GF-D8 (cell line): ENCODE measurements at regions not wholly inside any gene's neighbourhood (a gene's known extent, or its start where the extent isn't known, plus 50 kb on each side); places are given as distances from the start of the nearest gene placed in this dataset.

Source experiments
- DNase-seq: peaks from one replicate; lab custom pipeline; 2025; lab: John Stamatoyannopoulos, UW

DNA sequence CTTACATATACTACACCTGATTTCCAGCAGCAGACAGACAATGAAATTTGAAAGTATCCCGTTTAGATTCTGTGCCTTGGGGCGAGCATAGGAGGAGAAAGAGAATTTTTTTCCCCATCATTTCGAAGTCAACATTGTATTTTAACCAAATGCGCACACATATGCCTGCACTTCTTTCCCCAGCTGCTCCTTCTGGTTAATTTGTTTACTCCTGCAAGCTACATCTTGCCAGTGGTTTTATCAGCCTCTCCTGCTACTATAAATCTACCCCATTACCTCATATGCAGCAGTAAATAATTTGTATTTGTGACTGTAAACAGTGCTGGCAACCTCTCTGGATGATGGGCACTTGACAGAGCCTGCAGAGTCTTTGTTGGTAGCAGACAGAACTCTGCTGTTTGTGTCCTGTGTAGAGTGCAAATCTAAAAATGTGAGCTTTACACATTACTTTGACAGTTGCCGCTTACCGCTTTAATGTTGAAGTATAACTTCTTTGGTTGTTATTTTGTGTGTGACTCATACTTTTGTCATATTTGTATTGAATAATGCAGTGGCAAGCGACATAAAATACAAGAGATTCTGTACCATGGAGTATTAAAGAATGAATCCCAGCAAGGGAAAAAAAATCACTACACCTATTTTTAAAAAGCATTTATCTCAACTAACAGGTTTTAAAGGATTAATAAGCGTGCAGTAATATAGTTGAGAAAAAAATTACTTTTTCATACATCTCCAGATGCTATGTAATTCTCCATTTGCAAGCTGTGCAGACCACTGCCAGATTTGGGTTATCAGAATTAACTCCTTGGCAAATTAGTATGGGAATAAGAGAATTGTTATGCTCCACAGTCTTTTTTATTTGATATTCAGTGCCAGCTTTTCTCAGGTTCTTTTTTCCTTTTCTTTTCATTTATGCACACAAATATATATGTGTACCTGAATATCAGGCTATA lies 536.8 kb downstream of the XIRP2 start:
- no peak for DNase-seq

DNA sequence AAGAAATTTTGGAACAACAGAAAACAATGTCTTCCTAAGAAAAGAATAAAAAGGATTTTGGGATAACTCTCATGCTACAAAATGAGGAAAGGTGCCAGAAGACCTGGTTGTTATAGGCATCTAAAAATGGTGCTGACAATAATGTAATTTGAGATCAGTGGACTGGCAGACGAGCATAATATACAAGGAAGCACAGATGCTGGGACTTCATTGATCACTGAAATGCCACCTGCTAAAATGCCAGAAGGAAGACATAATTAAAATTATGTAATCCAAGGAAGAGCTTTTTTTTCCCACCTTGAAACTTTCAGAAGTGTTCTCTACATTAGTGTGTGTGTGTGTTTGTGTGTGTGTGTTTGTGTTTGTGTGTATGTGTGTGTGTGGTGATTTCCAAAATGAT lies 535.9 kb downstream of the XIRP2 start:
- DNase-seq, result no peak

DNA sequence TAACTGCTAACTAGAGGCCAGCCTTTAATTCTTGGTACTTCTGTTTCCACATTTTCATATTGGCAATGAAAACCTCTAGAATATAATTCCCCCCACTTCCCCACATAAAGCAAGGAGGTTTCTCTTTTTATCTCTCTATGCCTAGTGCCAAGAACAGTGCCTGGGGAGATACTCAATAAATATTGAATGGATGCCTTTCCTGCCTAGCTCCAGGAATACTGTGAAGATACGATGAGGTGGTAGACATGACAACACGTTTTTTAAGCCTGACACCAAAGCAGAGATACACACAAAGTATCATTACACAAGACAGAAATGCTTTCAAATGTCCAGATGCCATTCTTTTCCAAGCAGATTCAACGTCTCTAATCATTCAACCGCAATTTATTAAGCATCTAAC lies 535.5 kb downstream of the XIRP2 start:
- DNase-seq, result no peak

DNA sequence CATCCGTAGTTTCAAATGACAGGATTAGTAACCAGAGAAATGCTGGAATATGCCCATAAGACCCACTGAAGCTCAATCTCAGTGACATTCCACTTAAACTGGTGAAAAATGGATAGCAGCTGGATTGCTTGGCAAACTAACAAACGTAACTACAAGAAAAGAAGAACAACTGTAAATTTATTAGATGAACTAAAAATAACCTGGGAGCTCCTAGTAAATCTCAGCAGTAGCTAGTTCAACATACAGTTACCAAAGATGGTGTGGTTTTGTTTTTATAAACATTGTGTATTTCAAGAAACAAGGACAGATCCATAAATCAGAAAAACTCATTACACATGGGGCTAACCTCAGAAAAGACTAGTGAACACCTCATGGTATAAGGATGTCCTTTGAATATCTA lies 531.9 kb downstream of the XIRP2 start:
- no peak for DNase-seq

DNA sequence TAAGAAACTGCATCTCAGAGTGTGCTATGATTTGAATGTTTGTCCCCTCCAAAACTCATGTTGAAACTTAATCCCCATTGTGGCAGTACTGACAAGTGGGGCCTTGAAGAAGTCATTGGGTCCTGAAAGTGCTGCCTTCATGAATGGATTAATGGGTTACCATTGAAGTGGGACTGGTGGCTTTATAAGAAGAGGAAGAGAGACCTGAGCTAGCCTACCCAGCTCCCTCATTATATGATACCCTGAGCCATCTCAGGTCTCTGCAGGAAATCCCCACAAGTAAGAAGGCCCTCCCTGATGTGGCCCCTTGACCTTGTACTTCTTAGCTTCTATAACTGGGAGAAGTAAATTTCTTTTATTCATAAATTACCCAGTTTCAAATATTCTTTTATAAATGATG lies 526.8 kb downstream of the XIRP2 start:
- no peak for DNase-seq

DNA sequence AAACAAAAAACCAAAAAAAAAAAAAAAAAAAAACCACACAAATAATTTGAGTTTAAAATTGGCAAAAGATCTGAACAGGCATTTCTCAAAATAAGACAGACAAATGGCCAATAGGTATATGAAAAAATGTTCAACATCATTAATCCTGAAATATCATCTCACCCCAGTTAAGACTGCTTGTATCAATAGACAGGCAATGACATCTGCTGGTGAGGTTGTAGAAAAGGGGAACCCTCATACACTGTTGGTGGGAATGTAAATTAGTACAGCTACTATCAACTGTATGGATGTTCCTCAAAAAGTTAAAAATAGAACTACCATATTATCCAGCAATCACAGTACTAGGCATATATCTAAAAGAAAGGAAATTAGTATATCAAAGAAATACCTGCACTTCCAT lies 523.1 kb downstream of the XIRP2 start:
- DNase-seq, result no peak

DNA sequence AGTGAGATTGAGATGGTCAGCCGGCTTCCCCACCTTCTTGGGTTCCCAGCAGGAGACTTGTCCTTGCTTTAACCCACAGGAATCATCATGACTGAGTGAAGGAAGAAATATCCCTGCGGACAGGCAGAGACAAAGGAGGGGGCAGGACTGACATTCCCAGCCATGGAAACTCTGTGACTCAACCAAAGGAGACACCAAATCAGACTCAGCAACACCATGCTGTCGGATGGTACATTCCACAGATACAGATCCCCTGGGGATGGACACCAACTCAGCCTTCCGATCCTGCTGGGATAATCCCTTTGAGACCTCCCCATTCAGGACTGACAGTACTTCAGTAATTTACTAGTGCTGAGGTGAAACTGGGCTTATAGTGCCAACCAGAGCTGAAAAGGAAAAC lies 518.3 kb downstream of the XIRP2 start:
- no peak for DNase-seq

DNA sequence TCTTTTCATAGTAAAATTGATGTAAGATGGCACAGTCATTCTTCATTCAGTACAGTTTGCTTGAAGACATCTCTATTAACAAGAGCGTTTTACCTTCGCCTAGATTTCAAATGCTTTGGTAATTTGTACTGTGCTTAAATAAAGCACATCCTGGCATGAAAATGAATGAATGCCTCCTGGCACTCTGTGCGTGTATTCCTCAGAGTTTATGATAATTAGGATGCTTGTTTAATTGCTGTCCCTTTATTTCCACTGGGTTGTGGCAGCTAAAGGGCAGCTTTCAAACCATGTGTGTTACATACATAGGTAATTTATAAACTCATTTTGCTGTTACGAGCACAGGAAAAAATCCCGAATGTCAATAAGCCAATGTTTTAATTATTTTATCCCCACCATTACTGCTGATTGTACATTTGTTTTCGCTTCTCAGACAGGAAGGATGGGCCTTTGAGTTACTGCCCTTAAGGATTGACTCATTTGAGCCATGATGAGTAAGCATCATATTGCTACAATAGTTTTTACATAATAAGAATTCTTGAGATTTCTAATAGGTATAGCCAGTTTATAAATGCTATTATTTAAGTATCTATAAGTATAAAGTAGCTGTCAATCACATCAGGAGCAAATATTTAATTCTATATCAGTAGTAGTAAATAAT lies 516.5 kb downstream of the XIRP2 start:
- DNase-seq, result no peak

DNA sequence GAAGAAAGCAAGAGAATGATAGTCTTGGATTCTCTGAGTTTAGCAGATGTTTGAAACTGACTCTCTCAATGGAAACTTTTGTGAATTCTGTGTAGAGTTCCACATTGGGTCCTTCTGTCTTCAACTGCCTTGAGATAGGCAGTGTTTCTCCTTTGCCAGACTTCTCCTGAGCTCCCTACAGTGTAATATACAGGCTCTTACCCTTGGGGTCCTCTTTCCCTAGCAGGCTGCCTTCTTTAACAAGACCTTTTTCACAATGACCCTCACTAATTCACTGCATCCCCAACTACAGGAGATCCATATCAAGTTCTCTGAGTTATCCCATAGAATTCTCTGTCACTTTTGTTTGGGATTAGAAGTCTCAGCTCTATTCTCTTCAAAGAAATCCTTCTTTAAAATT lies 513.0 kb downstream of the XIRP2 start:
- no peak for DNase-seq

DNA sequence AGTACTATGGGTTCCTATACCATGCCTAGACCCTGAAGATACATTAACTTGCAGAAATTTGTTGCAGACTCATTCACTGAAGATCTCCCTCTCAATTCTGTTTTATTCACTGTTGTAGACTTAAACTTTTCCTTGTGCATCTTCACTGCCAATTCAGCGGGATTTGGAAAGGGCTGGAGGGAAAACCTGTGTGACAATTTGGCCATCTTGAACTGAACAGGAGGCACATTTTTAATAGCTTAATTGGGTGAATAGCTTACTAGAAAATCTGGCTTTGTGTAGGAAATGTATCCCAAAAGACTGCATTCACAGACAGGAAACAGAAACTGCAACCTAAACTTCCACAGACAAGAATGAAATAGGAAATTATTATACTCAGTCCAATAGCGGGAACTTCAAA lies 512.3 kb downstream of the XIRP2 start:
- DNase-seq, result no peak

DNA sequence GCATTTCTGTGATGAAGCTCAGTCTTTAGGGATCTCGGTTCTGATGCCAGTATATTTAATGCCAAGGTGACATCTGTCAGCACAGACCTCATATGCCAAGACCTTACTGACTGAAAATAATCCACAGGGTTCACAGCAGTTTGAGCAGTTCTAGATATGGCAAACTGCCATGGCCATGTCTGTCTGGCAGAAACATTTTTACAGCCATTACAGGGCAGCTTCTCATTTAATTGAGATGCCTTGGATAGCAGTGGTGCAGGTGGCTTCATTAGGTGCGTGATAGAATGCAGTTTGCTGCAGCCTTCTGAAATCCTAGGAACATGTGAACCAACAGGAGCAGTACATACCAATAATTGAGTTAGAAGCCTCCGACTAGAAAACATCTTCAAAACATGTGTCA lies 510.6 kb downstream of the XIRP2 start:
- DNase-seq, result no peak

DNA sequence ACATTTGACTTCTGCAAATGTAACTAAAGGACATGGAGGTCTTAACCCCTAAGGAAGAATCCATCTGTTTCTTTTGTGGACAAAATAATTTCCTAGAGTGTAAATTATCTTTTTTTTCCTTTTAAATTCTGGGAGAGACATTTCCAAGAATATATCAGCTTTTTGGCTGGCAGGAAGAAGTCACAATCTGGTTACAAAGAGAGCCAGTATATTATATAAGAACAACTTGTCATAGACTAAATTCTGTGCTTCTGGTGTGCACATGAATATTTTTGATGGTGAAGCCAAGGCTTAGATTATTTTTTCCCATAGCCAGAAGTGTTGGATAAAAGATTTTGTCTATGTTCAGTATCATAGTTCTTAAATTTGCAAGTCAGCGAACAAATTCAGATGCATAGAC lies 500.6 kb downstream of the XIRP2 start:
- no peak for DNase-seq

DNA sequence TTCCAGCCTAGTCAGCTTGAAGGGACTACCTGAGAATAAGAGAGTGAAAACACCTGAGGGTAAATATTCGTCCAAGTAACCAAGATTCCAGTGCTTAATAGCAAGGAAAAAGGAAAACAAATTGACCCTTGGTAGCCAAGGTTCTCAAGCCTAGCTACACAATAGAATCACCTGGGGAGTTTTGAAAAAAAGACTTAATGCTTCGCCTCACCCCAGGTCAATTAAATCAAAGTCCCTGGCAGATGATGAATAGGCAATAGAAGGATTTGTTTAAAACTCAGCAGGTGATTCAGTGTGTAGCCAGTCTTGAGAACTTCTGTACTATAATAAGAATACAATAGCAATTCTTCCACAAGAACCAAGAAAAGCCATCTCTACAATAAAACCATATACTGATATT lies 500.2 kb downstream of the XIRP2 start:
- no peak for DNase-seq

DNA sequence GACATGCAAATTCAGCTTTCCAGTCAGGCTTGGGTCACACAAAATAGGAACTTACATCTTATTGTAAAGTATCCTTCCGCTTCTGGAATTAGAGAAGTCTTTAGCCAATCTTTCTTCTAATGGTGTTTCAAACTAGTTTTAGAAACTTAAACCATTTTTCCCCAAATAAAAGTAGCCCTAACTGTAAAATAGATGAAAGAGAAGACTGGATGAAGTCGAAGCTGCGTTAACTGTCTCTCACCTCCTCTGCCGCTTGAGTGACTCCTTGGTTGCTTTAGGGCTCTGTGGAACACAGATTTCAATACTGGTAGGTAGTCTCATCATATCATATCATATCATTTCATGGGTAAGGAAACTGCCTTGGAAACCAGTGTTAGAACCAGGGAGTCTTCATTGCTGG lies 498.4 kb downstream of the XIRP2 start:
- DNase-seq, result no peak

DNA sequence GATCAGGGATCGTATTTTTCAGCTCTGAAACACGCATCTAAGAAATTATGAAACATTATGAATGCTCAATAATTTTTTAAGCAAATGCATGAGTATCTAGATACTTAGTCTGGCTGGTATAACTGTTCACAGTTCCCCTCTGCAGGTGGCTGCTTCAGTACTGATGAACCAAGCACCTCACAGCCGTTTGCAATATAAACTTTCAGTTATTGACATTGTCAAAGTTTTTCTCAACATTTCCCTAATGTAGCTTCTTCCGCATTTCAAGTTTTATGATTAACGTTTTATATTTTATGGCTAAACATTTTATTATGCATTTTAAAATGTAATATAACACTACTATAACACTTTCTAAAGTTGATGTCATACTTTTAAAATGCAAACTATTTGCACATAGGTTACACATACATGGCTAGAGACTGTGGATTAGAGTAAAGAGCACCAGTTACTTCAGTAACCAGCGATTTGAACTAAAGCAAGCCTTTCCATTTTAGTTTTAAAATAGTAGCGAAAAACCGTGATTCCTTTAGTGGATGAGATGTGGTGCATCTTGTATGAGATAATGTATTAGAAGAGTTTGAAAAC lies 495.4 kb downstream of the XIRP2 start:
- no peak for DNase-seq

DNA sequence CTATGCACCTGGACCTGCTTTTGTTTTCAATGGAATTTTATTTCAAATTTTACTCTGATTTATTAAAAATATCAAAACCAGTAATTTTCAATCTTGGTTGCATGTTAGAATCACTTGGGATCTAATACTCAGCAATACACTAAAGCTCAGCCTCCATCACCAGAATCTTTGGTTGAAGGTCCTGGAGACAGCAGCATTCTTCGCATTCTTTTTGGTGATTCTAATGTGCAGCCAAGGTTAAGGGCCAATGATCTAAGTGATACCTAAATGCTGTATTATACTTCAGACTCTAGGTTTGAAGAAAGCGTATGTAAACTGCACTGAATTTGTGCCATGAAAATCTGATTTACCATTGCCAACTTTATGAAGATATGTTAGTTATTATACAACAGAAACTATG lies 493.1 kb downstream of the XIRP2 start:
- no peak for DNase-seq

DNA sequence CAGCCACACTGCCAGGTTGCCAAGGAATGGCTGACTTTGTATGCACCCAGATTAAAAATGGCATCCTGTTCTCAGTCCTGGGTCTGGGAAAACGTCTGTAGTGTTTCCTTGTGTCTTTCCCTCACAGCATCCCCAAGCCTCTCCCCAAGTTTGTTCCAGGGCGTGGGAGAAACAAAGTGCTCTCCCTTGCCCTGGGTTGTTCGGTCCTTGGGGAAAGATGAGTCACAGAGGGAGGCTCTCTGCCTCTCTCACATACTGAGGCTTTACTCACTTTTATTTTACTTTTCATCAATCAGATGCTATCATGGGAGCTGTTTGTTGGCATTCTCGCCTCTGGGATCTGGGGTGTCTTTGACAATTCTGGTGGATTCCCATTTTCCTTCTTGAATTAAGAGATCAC lies 492.3 kb downstream of the XIRP2 start:
- no peak for DNase-seq

DNA sequence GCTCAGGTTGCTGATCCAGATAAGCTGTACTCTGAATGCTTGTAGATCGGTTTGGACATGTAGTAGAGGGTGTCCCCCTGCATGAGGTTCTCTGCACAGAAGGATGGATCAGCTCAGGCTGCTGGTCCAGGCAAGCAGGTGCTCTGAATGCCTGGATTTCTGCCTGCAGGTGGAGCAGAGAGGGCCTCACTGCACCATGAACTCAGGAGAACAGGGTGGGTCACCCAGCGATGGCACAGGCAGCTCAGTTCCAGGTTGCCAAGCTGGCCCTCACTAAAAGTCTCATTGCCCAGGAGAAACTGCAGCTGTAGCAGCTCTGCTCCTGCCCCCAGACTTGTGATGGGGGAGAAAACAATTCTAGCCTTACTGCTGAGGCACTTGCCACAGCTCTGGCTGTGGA lies 491.8 kb downstream of the XIRP2 start:
- DNase-seq, result no peak

DNA sequence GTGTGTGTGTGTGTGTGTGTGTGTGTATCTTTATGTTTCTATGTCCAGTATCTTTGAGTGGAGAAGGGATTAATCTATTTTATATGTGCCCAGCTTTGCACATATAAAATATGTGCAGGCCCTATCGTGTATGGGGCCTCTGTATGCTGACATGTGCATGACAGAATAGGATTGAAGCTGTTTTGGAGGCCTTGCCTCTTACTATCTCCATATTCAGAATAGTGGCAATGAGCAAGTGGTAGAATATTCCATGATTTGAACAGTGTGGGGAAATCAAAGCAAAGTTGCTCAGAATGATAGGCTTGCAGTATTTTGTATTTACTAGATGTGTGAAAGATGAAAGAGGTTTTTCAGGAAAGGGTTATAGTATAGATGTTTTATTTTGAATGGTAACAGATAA lies 480.8 kb downstream of the XIRP2 start:
- no peak for DNase-seq

DNA sequence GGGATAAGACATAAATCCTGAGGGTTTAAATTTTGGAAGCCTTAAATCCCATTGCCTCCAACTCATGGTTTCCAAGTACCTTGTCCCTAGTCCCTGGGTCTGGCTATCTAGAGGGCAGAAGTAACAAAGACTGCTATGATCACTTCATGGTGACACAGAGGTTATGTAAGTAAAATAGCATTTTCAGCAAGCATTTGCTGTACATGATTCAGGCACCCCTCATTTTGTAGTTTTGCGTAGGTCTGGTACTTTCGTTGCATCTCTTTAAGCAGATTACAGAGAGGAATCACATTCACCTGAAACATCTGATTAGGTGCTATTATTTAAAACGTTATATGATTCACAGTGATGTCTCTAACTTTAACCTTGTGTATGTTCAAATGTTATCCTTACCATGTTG lies 480.1 kb downstream of the XIRP2 start:
- DNase-seq, result no peak

DNA sequence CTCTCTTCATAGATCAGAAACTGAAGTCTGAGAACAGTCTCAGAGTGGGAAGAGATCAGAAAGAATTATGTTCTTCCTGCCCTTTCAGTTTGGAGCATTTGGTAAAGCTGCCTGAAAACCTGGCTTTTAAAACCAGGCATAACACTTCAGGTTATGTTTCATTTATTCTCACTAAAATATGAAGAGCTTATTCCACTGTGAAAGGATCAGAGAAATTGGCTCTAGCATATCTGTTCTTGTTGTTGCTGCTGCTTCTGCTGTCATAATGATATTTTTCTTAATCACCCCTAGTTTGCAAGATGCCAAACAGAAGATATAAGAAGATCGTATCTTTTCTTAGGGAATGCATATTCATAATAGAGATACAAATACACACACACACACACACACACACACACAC lies 476.9 kb downstream of the XIRP2 start:
- DNase-seq, result no peak

DNA sequence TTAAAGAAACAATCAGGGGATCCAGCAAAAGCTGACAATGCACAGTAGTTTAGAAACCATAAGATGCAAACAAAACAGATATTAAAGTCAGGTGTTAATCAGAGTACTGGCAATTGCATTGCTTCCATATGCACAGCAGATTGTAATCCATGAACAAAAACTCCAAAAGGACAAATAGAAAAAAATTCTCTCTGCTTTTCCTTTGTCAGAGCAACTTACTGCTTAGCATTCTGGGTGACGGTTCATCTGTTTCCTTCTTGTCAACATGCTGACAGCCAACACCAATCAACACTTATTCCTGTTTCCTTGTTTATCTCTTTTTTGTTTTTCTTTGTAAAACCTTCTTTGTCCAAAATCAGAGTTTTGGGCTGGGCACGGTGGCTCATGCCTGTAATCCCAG lies 473.1 kb downstream of the XIRP2 start:
- DNase-seq, result no peak

DNA sequence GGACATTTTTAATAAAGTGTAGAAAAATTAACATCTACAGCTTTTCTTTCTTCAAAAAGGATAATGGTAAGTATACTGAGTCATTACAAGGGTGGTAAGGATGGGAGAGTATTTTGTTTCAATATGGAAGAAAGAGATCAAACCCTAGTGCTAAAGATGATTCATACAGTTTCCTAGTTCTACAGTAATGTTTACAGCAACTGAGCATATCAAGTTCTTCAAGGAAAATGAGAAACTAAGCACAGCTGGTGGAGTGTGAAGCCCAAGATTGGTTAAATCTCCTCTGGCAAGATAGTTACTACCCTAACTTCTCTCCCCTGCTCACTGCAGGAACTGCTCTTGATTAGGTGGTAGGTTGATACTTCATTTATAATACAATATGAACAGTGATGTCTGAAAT lies 467.5 kb downstream of the XIRP2 start:
- DNase-seq, result no peak
